ENCODE measurements at regions not wholly inside any gene's neighbourhood (a gene's known extent, or its start where the extent isn't known, plus 50 kb on each side); places are given as distances from the start of the nearest gene placed in this dataset.

DNA sequence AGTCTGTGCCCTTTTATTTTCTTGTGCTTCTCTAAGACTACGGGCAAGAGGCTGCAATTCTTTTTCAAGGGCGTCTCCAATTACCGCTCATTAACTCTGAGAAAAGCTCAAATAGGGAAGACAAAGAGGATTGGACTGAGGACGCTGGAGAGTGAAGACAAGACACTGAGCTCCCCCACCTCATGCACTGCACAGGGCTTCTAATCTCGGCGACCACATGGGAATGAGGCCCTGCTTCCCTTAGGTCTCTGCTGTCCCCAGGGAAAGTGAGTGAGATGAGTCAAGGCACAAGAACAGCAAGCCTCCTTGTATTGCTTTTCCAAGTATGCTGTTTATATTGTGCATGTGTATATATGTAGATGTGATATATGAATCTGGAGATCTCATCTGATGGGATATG lies 392.2 kb upstream of the CFAP20DC start:
- DNase-seq = no peak

DNA sequence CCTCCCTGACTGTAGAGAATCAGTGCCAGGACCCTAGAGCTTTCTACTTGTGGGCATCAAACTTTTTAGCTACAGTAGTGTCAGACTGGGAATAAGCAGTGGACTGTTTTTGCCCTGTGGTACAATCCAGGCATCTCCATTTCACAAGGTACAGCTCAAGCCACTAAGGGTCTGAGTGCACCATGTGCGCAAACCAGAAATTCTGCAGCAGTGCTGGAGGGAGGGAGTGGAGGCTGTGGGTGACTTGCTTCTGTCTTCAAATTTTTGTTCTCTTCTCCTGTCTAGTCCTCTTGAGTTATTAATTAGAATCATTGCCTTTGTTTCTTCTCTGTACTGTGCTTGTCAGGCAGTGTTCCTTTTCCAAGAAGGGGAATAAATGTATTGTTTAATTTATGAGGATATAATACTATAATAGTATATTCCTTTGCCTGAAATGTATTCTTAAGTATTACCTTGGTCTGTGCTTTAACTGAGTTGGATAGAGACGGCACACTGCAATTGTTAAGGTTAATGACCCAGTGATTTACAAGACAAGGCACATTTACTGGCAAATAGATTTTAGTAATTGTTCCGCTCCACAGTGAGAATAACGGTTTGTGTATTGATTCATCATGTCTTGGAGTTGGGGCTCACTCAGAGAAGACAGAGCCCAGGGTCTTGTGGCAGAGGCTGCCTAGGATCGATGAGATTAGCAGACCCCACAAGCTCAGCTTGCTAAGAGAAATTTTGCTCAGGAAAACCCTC lies 390.6 kb upstream of the CFAP20DC start:
- DNase-seq = no peak

DNA sequence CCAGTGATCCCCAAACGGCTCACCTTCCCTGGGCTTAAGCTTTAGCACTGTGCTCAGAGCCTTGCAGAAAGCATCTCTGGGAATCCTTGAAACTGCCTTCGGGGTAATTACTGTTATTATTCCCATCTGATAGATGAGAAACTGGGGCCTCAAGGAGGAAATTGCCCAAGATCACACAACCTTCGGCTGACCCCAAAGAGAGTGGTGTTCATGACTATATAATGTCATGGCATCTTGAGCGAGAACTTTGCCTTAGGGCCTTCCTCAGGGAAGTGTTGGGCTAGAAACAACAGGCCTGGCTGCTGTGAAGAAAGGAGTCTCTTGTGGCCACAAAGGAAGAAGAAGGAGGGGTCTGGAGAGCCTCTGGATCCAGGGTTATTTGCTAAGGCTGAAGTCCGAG lies 388.7 kb upstream of the CFAP20DC start:
- no peak for DNase-seq

DNA sequence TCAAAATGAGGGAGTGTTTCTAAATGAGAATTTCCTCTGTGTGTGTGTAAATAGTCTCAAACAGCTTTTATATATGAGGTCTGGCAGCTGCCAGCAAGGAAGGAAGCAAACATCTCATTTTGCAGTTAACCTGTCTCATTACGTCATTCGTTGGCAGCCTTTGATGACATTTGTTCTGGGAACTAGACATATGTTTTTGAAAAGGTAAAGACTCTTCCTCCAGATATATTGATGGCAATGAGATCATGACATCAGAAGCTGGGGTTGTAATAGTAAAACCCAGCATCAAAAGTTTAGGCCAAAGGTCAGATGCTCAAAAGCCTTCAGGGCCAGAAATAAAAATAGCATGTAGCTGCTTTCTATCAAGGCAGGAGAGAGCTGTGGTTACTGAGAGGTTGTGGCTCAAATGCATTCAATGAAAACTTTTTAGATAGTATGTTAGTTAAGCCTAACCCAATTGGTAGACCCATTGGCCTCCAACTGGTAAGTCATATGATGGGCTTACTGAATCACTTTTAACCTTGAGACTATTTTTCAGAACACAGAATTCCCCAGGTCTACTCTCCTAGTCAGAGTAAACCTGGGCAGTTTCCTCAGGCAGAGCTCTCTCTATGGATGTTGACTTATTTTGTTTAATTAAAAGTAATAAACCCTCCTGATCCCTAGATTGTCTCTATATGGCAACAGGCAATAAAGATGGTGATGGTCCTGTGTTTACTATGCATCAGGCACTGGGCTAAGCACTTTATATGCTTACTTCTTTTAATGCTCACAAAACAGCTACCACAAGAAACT lies 386.5 kb upstream of the CFAP20DC start:
- no peak for DNase-seq

DNA sequence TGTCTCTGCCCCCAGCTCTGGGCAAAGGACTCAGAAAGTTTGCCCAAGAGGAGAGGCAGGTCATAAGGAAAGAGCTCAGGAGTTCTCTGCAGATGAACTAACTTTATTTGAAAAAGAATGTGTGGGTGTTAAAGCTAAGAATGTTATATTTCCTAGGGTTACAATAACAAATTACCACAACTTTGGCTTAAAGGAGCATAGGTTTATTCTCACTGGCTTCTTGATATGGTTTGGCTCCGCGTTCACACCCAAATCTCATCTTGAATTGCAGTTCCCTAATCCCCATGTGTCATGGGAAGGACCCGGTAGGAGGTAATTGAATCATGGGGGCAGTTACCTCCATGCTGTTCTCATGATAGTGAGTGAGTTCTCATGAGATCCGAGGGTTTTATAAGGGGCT lies 383.7 kb upstream of the CFAP20DC start:
- DNase-seq = no peak

DNA sequence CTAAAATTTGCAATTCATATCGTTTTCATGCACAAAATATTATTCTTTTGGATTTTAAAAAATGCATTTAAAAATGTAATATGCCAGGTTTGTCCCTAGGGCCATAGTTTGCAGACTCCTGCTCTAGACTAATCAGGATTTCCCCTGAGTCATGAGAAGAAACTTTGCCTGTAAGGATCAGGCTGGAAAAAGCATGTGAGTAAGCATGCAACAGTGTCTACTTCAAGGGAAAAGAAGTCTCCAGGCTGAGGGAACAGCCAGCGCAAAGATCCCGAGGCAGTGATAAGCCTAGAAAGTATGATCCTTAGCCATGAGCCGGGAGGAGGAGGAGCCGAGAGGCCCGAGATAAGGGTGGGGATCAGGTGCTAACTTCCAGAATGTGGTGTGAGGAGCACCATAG lies 382.8 kb upstream of the CFAP20DC start:
- no peak for DNase-seq

DNA sequence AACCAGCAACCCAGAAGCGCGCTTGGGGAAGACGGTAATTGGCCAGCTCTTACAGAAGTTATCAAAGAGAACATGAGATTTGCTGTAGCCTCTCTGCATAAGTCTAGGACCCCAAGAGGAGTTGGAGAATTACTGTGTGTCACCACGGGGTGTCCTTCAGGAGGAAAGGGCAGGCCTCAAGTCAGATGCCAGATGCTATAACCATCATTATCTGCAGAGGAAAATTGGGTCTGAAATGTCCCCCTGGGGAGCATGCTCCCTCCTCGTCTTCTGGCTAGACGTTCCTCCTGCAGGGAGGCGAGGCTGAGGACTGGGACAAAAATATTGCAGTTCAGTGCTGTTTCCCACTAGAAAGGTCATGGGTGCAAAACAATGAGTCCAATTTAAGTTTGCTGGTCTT lies 380.5 kb upstream of the CFAP20DC start:
- no peak for DNase-seq

DNA sequence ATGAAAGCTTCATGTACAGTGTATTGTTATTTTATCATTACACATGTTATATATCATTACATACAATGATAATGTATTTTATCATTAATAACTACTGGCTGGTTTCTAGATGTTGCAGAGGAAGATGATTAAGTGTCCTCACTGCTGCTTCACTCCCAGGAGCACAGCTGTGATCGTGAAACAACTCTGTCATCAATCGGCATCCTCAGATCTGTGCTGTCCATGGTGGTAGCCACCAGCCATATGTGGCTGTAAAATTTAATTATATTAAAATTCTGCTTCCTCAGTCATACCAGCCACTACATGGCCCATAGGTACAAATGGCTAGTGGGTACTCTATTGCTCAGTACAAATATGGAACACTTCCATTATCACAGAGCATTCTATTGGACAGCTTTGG lies 379.4 kb upstream of the CFAP20DC start:
- DNase-seq = no peak

DNA sequence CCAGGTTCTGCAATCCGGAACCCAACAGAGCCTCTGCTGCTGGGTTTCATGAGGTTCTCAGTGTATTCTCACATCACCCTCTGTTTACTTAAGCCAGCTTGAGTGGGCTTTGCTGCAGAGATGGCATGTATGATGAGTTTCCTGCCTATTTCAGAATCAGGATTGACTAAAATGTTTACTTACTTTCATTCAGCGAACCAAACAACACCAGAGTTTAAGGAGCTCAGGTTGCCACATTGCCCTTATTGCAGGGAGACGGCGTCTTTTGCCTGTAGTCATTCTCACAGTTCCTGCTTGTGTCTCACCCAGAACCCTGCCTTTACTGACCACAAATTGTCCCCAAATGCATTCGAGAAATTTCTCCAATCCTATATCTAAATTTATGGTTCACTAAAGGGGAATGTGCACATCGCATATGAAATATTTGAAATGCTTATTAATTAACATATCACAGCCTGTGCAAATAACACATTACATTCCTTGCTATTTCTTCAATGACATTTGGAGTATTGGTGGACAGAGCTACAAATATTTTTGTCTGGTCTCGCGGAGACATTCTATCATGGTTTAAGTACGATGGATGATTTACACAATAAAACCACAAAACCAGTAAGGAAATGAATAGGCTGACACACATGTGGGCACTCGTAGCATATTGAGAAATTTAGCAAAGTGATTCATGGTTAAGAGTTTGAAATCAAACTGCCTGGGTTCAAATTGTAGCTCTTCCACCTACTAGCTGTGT lies 377.2 kb upstream of the CFAP20DC start:
- no peak for DNase-seq

DNA sequence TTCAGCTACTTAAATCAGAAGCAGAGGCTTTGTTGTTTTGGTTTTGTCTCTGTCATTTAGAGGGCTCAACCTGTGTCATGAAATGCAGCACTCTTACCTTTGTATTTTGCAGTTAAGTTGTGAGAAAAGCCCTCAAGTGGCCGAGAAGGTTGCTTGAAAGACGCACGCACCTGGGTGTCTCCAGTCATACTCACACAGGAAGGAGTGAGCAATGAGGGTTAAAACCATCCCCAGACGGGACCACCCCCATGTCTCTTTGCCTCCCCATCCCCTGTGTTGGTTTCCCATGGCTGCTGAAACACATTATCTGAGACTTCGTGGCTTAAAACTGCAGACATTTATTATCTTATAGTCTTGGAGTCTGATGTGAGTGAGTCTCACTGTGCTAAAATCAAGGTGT lies 376.1 kb upstream of the CFAP20DC start:
- no peak for DNase-seq

DNA sequence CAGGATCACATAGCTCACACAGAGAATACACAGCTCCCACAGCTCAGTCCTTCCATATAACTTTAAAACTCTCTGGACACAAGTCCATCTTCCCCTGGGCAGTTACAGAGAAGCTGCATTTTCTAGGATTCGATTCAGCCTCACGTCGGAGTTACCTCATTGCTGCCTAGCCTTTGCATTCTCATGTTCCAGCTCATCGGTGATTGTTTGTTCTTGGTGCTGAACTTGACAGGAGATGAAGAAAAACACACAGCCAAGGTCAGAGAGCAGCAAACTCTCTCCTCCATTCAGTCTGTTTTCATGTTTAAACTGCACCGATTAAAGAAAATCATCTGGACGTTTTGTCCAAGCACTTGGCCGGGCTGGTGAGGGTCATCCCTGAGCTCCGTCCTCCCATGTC lies 375.5 kb upstream of the CFAP20DC start:
- DNase-seq = no peak

DNA sequence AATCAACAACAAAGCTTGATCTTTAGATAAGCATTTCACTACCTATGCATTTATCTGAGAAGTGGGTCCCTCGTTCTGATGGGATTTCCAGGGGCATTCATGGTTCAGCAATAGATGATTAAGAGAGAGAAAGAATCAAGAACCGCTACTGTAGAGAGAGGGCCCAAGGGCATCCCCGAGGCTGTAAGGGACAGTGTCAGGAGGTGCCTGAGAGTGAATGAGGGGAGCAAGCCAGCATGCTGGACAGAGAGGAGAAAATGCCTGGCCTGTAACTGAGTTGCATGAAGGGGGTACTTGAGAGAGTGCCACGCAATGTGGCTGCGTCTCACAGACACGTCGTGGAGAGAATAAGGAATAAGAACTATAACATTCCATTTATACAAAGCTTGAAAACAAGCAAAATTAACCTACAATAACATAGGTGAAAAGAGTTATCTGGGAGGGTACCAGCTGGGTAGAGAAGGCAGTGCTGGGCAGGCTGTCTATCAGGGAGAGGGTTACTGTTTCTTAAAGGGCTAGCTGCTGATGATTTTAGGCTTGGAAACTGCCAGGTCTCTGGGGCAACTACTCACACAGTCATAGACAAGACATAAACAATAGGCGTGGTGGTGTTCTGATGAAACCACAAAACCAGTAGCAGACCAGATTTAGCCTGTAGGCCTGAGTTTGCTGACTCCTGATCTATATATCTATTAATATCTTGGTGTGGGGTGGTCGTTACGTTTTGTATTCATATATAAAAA lies 374.6 kb upstream of the CFAP20DC start:
- no peak for DNase-seq

DNA sequence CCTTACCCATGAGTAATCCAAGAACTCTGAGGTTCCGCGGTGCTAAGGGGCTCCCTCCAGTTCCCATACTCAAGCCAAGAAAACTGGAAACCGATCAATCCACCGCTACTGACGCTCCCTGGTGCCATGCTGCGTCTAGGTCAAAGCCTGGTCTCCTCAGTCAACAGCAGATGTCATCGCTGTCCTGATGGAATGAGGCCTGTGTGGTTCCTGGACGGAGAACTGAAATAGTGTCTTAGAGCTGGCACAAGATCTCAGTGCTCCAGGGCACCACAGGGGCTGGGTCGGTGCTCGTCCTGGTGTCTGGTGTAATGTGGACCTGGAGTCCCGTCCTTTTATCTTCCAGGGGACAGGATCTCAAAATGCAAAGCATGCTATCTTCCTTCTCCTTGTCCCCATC lies 373.9 kb upstream of the CFAP20DC start:
- DNase-seq = no peak

DNA sequence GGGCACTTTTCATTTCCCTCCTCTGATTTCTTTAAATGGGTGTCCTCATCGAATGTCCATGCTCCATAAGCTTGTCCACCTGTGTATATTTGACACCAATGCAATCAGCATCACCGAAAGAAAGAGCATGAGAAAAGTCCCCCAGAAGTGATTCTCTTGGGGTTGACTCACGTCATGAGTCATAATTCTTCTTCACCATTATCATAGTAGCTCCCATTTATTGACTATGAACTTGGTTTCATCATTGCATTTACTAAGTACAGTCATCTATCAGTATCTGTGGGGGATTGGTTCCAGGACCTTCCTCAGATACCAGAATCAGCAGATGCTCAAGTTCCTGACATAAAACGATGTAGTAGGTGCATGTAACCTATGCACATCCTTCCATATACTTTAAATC lies 372.5 kb upstream of the CFAP20DC start:
- no peak for DNase-seq

DNA sequence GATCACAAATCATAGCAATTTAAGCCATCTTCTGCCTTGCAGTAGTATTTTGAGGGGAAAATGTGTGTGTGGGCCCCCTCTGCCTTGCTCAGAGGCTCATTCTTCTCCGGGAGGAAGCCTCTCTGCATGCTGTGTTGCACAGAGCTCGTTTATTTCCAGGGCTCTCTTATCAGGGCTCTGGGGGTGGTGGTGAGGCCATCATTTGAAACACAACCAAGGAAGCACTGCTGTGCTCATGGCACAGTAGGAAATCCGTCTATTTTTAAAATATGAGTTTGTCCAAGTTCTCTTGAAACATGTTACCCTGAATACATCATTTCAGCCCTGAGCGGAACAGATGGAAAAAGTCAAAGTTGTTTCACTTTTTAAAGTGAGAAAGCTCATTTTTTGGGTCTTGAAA lies 369.0 kb upstream of the CFAP20DC start:
- no peak for DNase-seq

DNA sequence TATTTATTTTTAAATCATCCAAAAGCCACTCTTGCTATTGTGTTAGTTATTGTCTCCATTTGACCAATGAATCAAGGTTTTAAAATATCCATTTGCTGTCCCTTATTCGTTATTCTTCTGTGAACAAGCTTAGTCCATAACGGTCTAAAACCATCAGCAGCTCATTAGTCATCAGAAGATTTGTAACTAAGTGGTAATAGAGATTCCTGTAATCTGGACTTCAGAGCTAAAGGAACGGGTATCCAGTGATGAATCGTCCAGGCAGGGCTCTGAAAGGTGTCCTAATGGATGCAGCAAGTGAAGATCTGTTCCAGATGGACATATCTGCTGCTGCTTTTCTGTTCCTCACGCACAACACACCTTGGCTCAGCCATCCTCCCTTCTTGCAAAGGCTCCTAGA lies 362.7 kb upstream of the CFAP20DC start:
- no peak for DNase-seq

DNA sequence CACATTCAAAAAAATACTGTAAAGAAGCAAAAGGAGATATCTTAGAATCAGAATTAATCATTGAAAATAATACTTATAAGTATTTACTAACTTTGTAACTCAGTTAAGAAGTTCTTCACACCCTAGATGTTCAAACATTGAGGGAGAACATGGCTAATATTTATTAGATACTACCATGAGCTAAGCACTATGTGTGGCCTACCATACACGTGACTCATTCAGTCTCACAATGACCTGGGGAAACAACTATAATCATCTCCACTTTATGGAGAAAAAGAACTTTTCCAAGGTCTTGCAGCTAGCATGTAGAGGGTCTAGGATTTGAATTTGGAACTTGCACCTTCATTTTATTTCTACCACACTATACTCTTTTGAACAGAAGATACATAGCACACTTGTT lies 361.9 kb upstream of the CFAP20DC start:
- DNase-seq = no peak

DNA sequence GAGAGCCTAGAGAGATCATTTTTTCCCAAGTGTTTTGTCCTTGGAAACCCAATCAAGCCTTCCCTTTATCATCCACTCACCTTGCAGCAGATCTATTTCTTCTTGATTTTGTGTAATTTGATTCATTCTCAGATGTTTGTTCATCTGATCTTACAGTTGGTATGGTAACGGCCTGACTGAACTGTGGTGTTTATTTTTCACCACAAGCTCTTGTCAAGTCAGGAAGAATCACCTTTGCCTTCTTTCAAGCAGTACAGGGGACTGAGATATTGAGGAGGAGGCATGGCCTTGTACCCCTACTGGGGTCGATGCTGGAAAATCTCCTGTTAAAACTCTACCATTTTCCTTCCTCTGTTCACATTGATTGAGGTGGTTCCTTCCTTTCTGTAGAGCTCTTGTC lies 361.4 kb upstream of the CFAP20DC start:
- no peak for DNase-seq

DNA sequence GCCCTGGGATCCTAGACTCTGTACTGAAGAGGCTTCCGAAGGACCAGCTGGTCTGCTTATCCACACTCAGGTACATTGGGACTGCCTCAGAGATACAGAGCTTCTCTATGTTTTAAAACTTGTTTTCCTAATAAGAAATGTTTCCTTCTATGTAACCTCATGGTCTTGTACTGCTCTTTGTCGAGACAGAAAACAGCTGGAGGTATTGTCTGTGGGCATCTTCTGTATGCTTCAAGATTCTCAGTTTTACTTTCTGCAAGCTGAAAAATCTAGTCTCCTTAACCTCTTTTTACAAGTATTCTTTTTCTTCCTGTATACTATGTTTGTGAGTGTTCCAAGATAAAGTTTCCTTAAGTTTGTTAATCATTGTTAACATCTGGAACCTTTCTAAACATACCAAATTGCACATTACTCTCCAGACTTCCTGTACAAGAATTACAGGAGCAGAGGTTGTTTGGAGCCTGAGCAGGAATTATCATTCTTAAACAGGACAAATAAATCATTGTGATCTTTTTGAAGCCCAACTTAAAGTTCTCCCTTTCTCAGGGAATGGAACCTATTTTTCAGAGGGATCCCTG lies 358.3 kb upstream of the CFAP20DC start:
- no peak for DNase-seq

DNA sequence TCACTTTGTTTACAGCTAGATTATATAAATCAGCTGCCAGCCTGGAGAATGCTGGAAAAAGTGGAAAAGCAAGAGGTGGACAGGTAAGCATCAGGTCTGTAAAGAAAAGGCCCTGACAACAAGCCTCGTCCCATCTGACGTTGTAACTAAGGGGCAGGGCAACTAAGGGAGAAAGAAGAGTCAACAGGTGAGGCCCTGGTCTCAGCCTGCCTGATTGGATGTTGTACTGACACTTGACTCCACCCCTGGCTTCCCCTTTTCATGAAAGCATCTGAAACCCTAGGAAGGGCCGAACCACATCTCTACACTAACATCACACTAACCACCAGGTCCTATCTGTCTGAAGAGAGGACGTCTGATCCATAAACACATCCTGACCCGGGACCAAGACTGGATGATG lies 357.6 kb upstream of the CFAP20DC start:
- no peak for DNase-seq

DNA sequence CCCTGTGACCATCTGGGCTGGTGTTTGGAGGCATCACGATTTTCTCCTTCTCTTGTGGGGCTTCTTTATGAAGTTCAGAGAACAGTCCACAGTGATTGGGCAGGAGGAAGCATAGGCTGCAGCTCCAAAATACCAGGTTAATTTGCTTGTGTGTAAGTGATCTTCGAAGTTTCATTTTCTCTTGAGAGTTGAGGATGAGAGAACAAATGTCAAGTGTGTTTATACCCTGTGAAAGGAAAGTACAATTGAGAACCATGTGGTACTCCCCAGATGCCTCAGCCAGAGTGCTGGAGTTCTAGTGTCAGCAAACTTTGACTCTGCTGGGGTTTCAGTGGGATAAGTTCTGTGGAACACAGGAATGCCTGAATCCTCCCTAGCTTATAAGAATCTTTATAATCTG lies 357.1 kb upstream of the CFAP20DC start:
- no peak for DNase-seq

DNA sequence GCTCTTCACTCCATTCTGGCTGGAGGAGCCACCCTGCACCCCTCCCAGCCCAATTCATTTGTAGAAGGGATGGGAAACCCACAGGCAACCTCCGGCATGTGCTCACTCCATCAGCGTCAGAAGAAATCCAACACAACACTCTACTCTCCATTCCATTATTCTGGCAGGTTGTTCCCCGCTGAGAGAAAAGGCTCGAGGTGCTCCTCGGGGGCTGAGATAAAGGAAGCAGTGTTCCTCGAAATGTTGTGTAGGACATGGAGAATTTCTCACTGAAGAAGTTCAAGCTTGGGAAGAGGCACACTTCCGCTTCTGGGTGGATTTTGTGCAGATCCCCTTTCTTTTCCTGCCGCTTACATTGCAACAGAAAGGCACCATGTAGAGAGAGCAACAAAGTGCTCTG lies 355.0 kb upstream of the CFAP20DC start:
- no peak for DNase-seq

DNA sequence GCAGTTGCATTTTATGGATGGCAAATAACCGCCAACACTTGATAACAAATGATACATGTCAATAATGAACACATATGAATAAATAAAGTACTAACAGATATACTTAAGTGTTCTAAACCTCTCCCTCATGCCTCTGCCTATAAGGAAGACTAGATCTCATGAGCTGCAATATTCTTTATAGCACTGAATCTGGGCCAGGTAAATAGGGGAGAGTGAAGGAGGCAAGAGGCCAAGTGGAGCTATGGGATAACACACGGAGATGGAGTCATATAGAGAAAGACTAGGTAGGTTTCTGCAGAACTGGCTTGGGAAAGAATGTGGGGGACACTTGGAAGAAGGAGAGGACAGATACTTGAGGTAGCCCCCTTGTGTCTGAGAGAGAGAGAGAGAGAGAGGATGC lies 354.2 kb upstream of the CFAP20DC start:
- no peak for DNase-seq

All from left hindlimb (tissue), 1 donor.